GM21381 (cell line): ENCODE measurements at regions not wholly inside any gene's neighbourhood (a gene's known extent, or its start where the extent isn't known, plus 50 kb on each side); places are given as distances from the start of the nearest gene placed in this dataset.
"Not testable (repeated sequence)": the region's sequence is repeated elsewhere in the genome, so short reads cannot be mapped to it uniquely, and the experiment has no call there.

Experiments
- ATAC-seq: cut with Tn5 transposase; IDR thresholded peaks from one replicate; pipeline ENCODE4 v1.9.1; 2021; ENCODE audit warnings: mild to moderate bottlenecking, moderate library complexity; ENCODE audit not compliant: unreplicated experiment

DNA sequence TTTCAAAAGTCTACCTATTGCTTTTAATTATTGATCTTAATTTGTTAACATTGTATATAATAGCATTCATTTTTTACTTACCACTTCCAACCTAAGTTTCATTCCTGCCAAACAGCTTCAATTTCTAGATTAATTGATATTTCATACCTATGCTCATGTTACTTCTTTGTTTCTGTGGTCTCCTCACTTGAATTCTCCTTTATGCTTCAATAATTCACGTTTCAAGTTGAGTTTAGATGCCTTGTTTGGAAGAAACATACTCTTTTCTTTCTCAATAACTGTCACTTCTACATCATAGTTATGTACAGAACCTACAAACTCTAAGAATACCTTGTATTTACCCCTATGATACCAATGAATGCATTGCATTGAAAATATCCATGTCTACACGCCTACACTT is 862.2 kb upstream of the LRATD1 start:
- no peak for ATAC-seq

- ATAC-seq = no peak
These were observed 852.5 kb upstream of the LRATD1 start for GRCh38 chr2:13779996-13780395.

DNA sequence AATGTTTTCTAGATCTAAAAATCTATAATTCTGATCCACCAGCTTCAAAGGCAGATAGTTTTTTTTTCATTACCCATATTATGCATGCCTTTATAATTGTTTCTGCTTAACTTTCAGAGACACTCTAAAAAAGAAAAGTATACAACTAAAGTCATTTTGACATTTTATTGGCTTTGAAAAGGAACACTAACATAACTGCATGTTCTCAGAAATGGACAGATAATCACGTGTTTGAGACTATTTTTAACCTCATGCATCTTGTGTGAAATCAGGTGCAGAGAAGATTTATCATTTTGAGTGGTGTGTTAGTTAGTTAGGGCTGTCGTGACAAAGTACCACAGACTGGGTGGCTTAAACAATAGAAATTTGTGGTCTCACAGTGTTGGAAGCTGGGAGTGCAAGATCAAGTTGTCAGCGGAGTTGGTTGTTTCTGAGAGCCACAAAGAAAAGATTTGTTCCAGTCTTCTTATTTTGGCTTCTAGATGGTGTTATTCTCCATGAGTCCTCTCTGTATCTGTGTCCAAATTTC is 841.4 kb upstream of the LRATD1 start:
- no peak for ATAC-seq

- ATAC-seq = no peak
These were observed 826.0 kb upstream of the LRATD1 start for GRCh38 chr2:13806539-13806938.

DNA sequence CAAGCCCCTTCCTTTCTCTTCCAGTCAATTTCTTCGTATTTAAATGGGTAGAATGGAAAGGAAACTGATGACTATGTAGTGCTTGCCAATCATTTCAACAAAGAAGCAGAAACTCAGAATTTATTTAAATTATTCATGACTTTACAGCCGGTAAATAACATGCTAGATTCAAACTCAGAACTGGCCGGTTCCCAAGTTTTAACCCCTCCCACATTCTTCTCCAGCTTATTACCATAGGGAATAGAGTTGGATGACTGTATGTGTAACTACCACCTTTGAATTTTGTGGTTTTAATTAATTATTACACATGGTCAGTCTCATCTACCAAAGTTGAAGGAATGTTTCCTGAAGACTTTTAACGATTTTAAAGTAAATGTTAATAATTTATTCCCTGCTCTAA is 819.3 kb upstream of the LRATD1 start:
- ATAC-seq = no peak

GRCh38 chr2:13818002-13818401 is 814.5 kb upstream of the LRATD1 start:
- ATAC-seq = no peak

DNA sequence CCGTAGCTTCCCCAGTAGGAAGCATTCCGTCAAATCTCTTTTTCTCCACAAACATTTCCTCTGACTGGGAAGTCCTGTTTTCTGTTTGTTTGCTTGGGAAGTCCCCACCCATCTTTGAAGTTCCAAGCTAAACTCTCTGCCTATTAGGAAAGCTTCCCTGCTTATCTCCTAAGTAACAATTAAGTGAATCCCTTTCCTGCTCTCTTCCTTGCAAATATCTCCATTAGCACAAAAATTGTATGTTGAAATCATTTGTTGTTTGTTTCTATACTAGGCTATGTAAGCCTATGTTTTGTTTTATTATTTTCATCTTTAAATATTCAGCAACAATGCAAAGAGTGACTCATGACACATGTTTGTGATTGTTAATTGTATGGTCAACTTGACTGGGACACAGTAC is 812.6 kb upstream of the LRATD1 start:
- ATAC-seq = no peak

DNA sequence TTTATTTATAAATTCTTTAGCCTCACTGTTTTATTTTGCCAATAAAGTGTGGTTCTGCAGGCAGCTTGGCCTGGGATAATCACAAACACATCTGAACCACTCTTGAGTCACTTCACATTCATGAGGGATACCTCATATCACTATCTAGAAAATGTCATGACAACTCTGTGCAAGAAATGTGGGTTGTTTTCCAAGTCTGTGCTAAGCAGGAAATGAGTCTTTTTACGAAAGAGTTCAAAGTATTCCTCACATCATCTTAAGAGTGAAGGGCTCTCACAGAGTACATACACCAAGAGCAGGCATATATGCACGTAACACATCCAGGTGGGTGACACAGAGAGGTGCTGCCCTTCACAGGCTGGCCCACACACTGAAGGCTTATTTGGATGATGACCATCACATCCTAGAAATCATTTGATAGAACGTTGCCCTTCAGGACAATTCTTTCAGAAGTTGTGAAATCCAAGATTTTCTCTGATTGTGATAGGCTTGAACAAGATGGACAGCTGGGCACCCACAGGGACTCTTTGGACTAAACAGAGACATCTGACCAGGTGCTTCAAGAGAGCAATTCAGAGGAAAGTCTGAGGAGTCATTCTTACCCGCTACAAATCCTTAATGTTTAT is 811.1 kb upstream of the LRATD1 start:
- no peak for ATAC-seq

GRCh38 chr2:13822365-13822764 is 810.2 kb upstream of the LRATD1 start:
- ATAC-seq = no peak

DNA sequence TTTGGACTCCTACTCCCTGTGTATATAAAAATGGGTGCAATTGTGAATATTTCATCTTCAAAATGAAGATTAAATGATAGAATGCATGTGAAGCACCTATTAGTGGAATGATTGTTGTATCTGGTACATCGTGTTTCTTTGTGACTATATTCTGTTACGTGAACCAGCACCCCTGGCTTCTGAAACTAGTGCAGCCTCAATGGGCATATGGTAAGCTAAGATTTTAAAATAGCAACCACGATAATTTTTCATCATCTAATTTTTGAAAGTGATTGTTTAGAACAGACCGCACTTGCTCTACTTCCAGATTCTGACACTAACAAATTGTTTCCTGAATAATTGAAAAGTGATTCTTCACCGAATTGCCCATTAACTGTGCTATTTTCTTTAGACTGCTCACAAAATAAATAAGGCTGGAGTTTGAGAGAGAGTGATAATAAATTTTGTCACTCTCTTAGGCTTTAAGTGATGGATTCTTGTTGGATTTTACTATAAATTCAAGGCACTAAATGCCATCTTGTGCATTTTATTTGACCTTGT is 806.1 kb upstream of the LRATD1 start:
- ATAC-seq = no peak

DNA sequence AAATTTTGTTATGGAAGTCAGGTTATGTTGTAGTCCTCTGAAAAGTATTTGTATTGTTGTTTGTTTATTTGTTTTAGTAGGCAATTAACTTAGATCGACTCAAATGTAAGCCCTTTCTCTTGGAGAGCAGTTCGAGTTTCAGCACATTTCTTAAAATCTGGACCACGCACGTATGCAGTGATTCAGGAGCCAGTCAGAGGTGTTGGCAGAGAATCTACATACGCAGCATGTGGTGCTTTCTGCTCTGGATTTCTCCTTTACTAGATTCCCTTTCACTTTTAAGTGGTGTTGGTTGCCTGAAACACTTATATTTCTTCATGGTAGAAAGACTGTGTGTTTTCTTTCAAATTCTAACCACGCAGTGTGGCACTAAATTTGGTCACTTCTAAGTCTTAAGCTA is 773.9 kb upstream of the LRATD1 start:
- ATAC-seq = no peak

DNA sequence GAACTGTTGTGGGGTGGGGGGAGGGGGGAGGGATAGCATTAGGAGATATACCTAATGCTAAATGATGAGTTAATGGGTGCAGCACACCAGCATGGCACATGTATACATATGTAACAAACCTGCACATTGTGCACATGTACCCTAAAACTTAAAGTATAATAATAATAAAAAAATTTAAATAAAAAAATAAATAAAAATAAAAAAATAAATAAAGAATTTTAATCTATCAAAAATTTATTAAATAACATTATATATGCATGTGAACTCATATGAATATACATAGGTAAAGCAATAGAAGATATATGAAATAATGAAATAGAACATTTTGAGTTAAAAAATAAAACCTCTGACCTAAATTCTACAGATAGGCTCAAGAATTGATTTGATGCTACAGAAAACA is 764.2 kb upstream of the LRATD1 start:
- not testable (repeated sequence) for ATAC-seq

- ATAC-seq = no peak
These were observed 756.0 kb upstream of the LRATD1 start for GRCh38 chr2:13876491-13877037.

- no peak for ATAC-seq
These were observed 754.9 kb upstream of the LRATD1 start for GRCh38 chr2:13877571-13877970.

DNA sequence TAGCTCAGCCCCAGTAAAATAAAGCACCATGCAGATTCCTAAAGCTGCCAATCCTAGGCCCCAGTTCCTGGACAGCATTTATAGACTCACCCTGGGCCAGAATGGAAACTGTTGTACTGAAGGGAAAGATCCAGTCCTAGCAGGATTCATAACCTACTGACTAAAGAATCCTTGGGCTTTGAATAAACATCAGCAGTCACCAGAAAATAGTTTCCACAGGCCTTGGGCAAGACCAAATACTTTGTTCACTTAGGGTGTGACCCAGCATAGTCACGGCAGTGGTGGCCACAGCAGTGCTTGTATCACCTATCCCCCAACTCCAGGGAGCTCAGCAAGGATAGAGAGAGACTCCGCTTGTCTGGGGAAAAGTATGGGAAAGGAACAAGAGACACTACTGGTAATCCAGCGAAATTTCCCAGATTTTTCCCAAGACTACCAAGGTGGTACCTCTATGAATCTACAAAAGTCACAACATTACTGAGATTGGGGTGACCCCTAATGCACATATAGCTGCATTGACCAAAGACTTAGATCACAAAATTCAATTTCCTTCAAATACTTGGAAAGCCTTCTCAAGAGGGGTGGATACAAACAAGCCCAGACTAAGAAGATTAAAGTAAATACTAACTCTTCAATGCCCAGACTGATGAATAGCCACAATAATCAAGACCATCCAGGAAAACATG is 748.1 kb upstream of the LRATD1 start:
- no peak for ATAC-seq

DNA sequence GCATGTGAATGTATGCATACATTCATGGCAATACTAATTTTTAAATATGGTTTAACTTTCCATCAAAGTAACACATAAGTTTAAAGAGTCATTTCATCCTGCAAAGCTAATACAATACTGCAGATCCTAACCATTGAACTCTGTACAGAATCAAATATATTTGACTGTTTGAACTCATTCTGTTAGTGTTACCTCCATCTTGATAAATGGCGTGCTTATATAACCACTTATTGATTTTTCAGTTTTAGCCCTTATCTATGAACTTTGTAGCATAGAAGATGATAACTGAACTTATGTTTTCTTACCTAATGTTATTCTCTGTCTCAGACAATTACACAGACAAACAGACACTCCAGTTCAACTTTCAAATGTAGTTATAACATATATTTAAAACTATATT is 731.0 kb upstream of the LRATD1 start:
- ATAC-seq = no peak

GRCh38 chr2:13905831-13906230 is 726.7 kb upstream of the LRATD1 start:
- ATAC-seq = no peak

- no peak for ATAC-seq
These were observed 716.5 kb upstream of the LRATD1 start for GRCh38 chr2:13916066-13916465.

DNA sequence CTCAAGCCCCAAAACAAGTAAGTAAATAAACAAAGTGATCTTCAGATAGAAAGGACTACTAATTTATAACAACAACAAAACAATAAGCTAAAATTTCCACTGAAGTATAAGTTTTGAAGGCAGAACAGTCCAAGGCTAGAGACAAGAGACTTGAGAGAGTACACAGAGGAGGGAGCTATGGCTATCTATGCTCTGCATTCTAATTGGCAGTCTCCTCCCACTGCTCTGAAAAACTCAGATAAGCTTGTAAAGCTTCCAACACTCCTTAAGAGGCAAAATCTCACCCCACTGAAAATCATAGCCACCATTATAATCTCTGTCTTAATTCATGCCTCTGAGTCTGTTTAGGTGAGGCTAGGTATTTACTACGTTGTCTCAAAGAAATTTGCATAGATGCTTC is 714.6 kb upstream of the LRATD1 start:
- ATAC-seq = no peak

- no peak for ATAC-seq
These were observed 712.5 kb upstream of the LRATD1 start for GRCh38 chr2:13919981-13920382.

- ATAC-seq = no peak
These were observed 711.3 kb upstream of the LRATD1 start for GRCh38 chr2:13921245-13921644.

- no peak for ATAC-seq
These were observed 708.7 kb upstream of the LRATD1 start for GRCh38 chr2:13923823-13924222.
